NCI-H187 (cell line): ENCODE measurements at regions not wholly inside any gene's neighbourhood (a gene's known extent, or its start where the extent isn't known, plus 50 kb on each side); places are given as distances from the start of the nearest gene placed in this dataset.
"Not testable (repeated sequence)": the region's sequence is repeated elsewhere in the genome, so short reads cannot be mapped to it uniquely, and the experiment has no call there.

Experiments used
- DNase-seq, 2 experiments: peaks; one replicate each; lab custom pipeline; 2025; lab: John Stamatoyannopoulos, UW

DNA sequence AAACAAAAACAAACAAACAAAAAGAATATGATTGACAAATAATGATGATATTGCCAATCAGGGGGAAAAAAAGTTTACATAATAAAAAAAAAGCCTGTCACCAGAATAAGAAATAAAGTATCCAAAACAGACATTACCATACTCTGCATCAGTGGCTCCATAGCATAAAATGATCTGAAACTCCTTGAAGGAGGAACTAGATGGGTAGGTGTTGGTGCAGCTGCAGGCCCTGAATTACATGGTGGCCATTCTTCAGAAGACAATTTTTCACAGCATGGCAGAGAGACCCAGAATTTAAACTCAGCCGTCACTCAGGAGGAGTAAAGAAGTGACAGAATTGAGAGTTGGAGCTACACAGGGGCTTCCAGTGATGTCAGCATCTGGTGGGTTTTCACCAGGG, 60.2 kb downstream of the GLUL start:
- no peak for DNase-seq

GRCh38 chr1:182330303-182330702, 61.3 kb downstream of the GLUL start:
- DNase-seq: peak; percentile 29 to 32

GRCh38 chr1:182329471-182329870, 62.1 kb downstream of the GLUL start:
- DNase-seq: peak; percentile 28 to 40

DNA sequence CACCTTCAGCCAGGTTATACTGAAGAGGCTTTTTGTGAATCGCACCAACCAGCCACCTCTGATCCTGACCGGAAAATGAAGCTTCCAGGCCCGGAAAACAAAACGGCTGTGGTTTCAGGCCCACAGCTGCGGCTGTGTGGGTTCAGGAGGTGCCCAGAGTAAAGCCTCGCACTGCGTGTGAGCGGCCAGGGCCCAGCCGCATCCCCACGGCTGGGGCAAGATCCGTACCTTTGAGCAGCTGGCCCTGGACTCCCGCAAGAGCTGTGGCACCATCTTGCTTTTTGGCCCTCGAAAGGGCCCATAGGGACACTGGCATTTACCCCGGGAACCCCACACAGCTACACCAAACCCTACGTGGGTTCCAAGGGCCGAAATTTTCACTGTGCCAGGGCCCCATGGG, 63.0 kb downstream of the GLUL start:
- DNase-seq: no peak

DNA sequence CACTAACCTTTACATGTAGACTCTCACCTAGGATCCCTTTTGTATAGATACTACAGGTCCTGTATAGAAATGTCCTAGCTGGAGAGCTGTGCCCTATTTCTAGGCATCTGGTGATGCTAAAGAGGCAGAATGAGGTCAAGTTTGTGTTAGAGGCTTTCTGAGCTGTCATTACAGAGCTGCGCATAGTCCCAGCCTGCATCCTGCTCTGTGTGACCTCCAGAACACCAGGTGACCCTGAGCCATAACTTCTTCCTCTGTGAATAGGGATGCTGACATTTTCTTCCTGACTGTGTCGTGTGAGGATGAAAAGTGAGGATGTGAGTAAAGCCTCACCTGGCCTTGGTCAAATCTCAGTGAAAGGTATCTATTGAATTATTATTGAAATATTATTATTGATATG, 66.3 kb downstream of the GLUL start:
- no peak for DNase-seq

GRCh38 chr1:182321532-182321931, 70.1 kb downstream of the GLUL start:
- DNase-seq: not testable (repeated sequence)

GRCh38 chr1:182317611-182318161, 73.9 kb downstream of the GLUL start:
- DNase-seq: peak; percentile 51 to 77

DNA sequence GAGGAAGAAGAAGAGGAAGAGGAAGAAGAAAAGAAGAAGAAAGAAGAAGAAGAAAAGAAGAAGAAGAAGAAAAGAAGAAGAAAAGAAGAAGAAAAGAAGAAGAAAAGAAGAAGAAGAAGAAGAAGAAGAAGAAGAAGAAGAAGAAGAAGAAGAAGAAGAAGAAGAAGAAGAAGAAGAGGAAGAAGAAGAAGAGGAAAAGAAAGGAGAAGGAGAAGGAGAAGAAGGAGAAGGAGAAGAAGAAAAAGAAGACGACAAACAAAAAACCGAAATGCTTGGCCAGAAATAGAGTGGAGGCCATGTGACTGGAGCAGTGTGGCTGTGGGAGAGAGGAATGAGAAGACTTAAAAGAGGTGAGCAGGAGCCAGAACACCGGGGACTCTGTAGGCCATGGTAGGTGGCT, 75.1 kb downstream of the GLUL start:
- not testable (repeated sequence) for DNase-seq

DNA sequence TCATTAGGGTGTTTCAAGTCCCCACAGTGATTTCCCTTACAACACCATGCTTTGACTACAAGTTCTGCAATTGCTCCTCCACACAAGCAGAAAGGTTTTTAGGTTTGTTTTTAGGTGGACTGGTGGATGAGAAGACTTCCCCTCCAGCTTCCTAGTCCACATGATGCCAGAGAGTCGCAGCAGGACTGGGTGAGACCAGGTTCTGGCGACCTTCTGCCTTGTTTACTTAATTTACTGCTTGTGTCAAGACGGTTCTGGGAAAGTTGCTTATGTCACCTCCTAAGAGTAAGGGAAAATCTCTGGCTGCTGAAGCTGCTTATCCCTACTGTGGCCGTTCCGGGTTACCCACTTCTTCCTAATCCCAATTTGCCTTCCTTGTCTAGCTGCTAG, 76.4 kb downstream of the GLUL start:
- DNase-seq: no peak

- DNase-seq: no peak
Measured at GRCh38 chr1:182309631-182310351, 81.8 kb downstream of the GLUL start.

- no peak for DNase-seq
Measured at GRCh38 chr1:182308826-182309225, 82.8 kb downstream of the GLUL start.

DNA sequence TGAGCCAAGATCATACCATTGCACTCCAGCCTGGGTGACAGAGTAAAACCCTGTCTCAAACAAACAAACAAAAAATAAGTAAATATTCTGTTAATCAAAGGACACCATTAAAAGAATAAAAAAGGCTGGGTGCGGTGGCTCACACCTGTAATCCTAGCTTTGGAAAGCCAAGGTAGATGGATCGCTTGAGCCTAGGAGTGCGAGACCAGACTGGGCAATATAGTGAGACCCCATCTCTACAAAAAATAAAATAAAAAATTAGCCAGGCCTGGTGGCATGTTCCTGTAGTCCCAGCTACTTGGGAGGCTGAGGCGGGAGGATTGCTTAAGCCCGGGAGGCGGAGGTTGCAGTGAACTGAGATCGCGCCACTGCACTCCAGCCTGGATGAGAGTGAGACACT, 84.1 kb downstream of the GLUL start:
- DNase-seq: not testable (repeated sequence)

DNA sequence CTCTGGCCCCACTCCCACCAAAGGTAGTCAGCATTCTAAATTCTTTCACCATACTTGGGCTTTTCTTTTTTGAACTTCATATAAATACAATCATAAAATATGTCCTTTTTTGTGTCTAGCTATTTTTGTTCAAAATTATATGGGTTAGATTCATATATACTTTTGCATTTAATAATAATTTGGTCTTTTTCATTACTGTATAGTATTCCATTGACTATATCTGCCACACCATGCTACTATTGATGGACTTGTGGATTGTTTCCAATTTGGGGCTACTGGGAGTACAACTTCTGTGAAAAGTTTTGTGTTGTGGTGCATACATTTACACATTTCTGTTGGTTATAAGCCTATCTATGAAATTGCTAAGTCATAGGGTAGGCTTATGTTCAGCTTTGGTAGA, 85.7 kb downstream of the GLUL start:
- no peak for DNase-seq

DNA sequence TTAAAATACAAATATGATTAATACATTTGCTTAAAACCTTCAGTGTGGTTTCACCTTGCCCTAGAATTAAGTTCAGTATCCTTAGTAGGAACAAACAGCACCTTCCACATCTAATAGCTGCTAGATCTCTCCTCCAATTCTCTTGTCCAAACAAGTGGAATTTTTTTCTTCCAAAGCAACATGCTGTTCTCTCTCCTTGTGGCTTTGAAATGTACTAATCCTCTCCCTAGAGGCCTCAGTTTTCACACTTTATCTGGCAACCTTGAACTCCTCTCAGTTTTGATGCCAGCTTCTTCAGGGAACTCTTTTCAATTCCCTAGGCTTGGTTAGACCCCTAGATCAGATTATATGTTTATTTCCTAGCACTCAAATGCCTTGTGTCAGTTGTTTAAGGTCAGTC, 87.0 kb downstream of the GLUL start:
- no peak for DNase-seq

DNA sequence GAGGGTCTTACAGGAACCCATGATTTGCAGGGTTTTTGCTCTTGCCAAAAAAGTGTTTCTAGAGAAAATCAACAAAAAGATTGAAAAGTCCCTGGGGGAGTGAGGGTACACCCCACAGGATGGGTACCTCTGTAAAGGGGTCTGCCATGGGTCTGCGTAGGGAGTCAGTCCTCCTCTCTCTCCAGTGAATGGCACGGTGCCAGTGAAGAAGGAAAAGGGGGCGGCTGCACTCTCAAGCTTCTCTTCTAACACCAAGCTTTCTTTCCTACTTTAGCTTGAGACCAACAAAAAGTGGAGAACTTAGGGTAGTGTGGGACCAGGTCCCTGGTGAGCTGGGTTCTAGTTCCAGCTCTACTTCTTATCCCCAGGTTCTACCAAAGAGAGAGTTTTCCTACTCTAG, 87.4 kb downstream of the GLUL start:
- no peak for DNase-seq

GRCh38 chr1:182303778-182304177, 87.8 kb downstream of the GLUL start:
- no peak for DNase-seq

- peak; percentile 27 to 46 for DNase-seq
Measured at GRCh38 chr1:182301467-182302198, 90.0 kb downstream of the GLUL start.

GRCh38 chr1:182301026-182301436, 90.6 kb downstream of the GLUL start:
- DNase-seq: no peak

DNA sequence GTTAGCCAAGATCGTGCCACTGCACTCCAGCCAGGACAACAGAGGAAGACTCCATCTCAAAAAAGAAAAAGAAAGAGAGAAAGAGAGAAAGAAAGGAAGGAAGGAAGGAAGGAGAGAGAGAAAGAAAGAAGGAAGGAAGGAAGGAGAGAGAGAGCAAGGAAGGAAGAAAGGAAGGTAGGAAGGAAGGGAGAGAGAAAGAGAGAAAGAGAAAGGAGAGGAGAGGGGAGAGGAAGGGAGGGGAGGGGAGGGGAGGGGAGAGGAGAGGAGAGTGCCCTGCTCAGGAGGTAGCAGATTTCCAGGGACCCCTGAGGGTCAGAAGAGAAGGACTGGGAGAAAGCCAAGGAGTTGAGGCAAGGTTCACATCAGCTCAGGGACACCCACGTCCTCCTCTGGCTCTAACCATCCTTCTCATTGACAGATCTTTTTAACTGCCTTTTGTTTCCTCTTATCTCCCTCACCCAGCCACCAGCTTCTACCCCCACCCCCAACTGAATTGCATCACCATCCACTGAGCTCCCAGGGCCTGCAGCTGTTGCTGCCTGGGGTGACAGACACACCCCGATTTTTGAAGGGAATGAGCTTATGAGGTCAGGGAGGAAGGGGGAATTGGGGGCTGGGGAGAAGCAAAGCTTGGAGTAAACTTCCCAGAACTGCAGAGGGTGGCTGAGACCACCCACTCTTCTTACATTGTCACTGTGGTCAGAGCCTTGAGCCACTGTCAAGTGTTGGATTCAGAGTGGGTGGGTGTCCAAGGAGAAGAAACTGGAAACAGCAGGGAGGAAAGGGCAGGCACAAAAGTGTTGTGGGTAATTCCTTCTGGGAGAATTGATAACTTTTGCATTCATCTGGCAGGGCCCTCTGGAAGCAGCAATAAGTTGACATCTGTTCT, 91.6 kb downstream of the GLUL start:
- DNase-seq: no peak

DNA sequence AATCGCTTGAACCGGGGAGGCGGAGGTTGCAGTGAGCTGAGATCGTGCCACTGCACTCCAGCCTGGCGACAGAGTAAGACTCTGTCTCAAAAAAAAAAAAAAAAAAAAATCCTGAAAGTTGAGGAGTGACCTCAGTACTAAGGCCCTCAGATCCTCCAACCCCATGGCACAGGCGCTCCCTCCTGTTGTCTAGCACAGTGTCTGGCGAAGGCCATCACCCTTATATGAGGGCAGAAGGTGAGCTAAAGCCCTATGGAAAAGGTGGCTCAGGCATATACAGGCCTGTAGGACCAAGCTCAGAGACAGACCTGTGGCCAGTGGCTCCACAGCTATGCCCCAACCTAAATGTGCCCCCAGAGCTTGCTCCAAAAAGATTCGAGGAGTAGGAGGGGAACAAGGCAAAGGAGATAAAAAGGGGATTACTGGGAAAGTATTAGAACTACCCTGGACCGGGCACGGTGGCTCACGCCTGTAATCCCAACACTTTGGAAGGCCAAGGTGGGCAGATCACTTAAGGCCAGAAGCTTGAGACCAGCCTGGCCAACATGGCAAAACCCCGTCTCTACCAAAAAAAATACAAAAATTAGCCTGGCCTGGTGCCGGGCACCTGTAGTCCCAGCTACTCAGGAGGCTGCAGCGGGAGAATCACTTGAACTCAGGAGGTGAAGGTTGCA, 92.4 kb downstream of the GLUL start:
- not testable (repeated sequence) for DNase-seq

GRCh38 chr1:182297335-182297734, 94.3 kb downstream of the GLUL start:
- no peak for DNase-seq

DNA sequence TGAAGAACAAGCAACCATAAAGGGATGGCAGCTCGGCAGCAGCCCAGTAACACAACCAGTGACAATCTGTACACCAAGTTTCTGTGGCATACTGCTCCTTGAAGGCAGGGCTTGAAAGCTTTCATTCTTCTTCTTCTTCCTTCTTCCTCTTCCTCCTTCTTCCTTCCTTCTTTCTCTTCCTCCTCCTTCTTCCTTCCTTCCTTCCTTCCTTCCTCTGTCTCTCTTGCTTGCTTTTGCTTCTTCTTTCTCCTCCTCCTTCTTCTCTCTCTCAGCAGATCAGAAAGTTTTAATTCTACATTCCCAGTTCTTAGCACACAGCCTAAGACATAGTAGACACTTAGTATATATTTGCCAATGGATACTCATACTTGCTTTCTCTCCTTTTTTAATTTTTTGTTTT, 95.9 kb downstream of the GLUL start:
- DNase-seq: no peak
